IPS-15b (cell line): ENCODE measurements at regions not wholly inside any gene's neighbourhood (a gene's known extent, or its start where the extent isn't known, plus 50 kb on each side); places are given as distances from the start of the nearest gene placed in this dataset.

Source experiments
- H3K27me3 ChIP-seq: one replicate; pipeline ENCODE4 v1.6.1; 2013; ENCODE audit warnings: low read length; ENCODE audit not compliant: control insufficient read depth, insufficient read depth
- H3K36me3 ChIP-seq: one replicate; pipeline ENCODE4 v1.6.1; 2013; ENCODE audit warnings: low read length; ENCODE audit not compliant: control insufficient read depth, insufficient read depth
- H3K4me1 ChIP-seq: one replicate; pipeline ENCODE4 v1.6.1; 2013; ENCODE audit warnings: mild to moderate bottlenecking, low read length; ENCODE audit not compliant: control insufficient read depth, insufficient read depth
- H3K4me3 ChIP-seq: one replicate; pipeline ENCODE4 v1.5.1; 2013; ENCODE audit warnings: low read depth, low read length
- H3K9ac ChIP-seq: one replicate; pipeline ENCODE4 v1.6.1; 2013; ENCODE audit warnings: low read depth, mild to moderate bottlenecking, low read length
- H3K9me3 ChIP-seq: one replicate; pipeline ENCODE4 v1.6.1; 2013; ENCODE audit warnings: mild to moderate bottlenecking, low read length; ENCODE audit not compliant: control insufficient read depth, insufficient read depth

- H3K4me1 ChIP-seq: no peaks in the 10 kb centered on the region
- no peaks in the 10 kb centered on the region for H3K36me3 ChIP-seq
- H3K27me3 ChIP-seq: no peaks in the 10 kb centered on the region
- H3K4me3 ChIP-seq: no peak overlapping the region
- H3K9me3 ChIP-seq: no peaks in the 10 kb centered on the region
- H3K9ac ChIP-seq: no peak overlapping the region
Measured at GRCh38 chr5:63648376-63648775, 313.9 kb downstream of the HTR1A start.

GRCh38 chr5:63629951-63630630 lies 332.2 kb downstream of the HTR1A start:
- no peaks in the 10 kb centered on the region for H3K27me3 ChIP-seq
- H3K9me3 ChIP-seq: no peaks in the 10 kb centered on the region
- no peaks in the 10 kb centered on the region for H3K36me3 ChIP-seq
- no peak overlapping the region for H3K9ac ChIP-seq
- no peaks in the 10 kb centered on the region for H3K4me1 ChIP-seq
- no peak overlapping the region for H3K4me3 ChIP-seq

GRCh38 chr5:63613442-63613841 lies 348.8 kb downstream of the HTR1A start:
- no peaks in the 10 kb centered on the region for H3K27me3 ChIP-seq
- H3K4me3 ChIP-seq: no peak overlapping the region
- no peaks in the 10 kb centered on the region for H3K9me3 ChIP-seq
- H3K4me1 ChIP-seq: no peaks in the 10 kb centered on the region
- H3K36me3 ChIP-seq: no peaks in the 10 kb centered on the region
- no peak overlapping the region for H3K9ac ChIP-seq

- Histone ChIP-seq H3K27me3 (no peaks in the 10 kb centered on the region), H3K9me3 (no peaks in the 10 kb centered on the region), H3K4me1 (no peaks in the 10 kb centered on the region), H3K36me3 (no peaks in the 10 kb centered on the region), H3K4me3 (no peak overlapping the region), H3K9ac (no peak overlapping the region)
Measured at GRCh38 chr5:63603996-63604395, 358.2 kb downstream of the HTR1A start.

DNA sequence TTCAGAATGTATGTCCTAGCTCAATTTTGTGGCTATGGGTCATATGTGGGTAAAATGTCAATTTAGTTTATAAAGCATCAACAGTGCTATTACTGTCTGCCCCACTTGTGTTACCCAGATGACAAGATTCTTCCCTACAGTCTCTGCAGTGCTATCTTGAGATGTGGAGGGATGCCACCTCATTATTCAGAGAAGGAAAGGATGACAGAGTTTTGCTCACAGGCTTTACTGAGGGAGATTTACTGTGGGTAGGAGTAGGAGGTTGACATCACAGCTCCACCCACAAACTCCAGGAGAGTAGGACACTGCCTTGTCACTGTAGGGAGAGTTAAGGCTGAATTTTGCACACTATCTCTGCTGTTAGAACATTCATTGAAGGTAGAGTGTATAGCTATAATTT lies 359.3 kb downstream of the HTR1A start:
- no peak overlapping the region for H3K9ac ChIP-seq
- H3K9me3 ChIP-seq: no peaks in the 10 kb centered on the region
- H3K4me1 ChIP-seq: no peaks in the 10 kb centered on the region
- no peaks in the 10 kb centered on the region for H3K36me3 ChIP-seq
- no peak overlapping the region for H3K4me3 ChIP-seq
- no peaks in the 10 kb centered on the region for H3K27me3 ChIP-seq

GRCh38 chr5:63596254-63596653 lies 366.0 kb downstream of the HTR1A start:
- H3K27me3 ChIP-seq: no peaks in the 10 kb centered on the region
- no peaks in the 10 kb centered on the region for H3K9me3 ChIP-seq
- no peak overlapping the region for H3K4me3 ChIP-seq
- no peaks in the 10 kb centered on the region for H3K36me3 ChIP-seq
- no peaks in the 10 kb centered on the region for H3K4me1 ChIP-seq
- H3K9ac ChIP-seq: no peak overlapping the region

DNA sequence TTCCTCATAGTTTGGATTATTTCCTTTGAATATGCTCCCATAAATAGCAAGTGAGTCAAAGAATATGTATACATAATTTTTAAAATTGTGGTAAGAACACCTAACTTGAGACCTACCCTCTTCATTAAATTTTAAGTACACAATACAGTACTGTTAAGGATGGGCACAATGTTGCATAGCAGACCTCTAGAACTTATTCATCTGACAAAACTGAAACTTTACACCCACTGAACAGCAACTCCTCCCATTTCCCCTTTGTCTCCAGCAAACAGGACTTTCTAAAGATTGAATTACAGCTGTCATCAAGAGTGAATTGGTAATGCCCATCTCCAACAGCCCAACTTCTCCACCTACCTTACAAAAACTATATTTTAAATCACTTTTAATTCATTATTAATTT lies 388.9 kb downstream of the HTR1A start:
- no peaks in the 10 kb centered on the region for H3K9me3 ChIP-seq
- no peak overlapping the region for H3K9ac ChIP-seq
- H3K27me3 ChIP-seq: no peaks in the 10 kb centered on the region

GRCh38 chr5:63572740-63573139 lies 389.5 kb downstream of the HTR1A start:
- no peaks in the 10 kb centered on the region for H3K4me1 ChIP-seq
- no peak overlapping the region for H3K4me3 ChIP-seq
- no peak overlapping the region for H3K9ac ChIP-seq
- no peaks in the 10 kb centered on the region for H3K36me3 ChIP-seq
- no peaks in the 10 kb centered on the region for H3K9me3 ChIP-seq
- H3K27me3 ChIP-seq: no peaks in the 10 kb centered on the region

More for the DNA sequence above, 388.9 kb downstream of the HTR1A start:
- no peaks in the 10 kb centered on the region for H3K4me1 ChIP-seq
- no peaks in the 10 kb centered on the region for H3K36me3 ChIP-seq
- no peak overlapping the region for H3K4me3 ChIP-seq

DNA sequence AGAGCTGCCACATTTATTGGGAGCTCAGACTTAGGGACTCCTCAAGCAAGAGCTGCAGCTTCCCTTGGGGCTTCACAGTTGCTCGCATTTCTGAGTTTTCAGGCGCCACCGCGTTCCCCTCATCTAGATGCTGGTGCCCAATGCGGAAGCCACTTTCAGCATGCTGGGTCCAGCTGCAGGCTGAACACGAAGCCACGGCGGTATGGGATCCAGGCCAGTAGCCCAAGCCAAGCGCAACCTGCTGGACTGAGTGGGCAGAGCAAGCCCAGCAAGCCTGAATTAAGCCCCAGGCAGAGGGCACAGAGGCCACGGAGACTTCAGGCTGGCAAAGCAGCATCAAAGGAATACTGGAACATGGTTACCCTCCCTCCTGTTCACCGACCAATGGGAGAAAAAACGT lies 391.5 kb downstream of the HTR1A start:
- Histone ChIP-seq H3K4me3 (no peak overlapping the region), H3K4me1 (no peaks in the 10 kb centered on the region), H3K9me3 (no peaks in the 10 kb centered on the region), H3K27me3 (no peaks in the 10 kb centered on the region), H3K36me3 (no peaks in the 10 kb centered on the region), H3K9ac (no peak overlapping the region)

DNA sequence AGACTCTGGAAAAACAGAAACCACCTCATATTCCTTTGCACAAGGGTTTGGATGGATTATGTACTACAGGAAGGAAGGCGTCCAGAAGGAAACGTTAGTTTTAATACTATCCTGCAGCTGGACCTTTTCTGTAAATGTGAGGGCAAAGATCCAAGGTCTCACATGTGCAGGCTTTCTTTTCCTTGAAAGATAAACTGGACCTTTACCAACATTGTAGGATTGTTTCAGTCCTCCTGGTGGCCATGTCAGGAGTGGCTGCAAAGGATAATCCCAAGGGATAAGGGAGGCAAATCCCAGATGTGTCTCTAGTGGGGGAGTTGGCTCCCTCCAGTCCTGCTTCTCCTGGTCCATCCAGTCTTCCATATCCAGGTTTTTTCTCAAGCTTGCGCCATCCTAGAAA lies 397.5 kb downstream of the HTR1A start:
- no peaks in the 10 kb centered on the region for H3K36me3 ChIP-seq
- H3K4me1 ChIP-seq: no peaks in the 10 kb centered on the region
- no peak overlapping the region for H3K9ac ChIP-seq
- H3K4me3 ChIP-seq: no peak overlapping the region
- H3K27me3 ChIP-seq: no peaks in the 10 kb centered on the region
- H3K9me3 ChIP-seq: peaks cover 4% of the 10 kb centered on the region

DNA sequence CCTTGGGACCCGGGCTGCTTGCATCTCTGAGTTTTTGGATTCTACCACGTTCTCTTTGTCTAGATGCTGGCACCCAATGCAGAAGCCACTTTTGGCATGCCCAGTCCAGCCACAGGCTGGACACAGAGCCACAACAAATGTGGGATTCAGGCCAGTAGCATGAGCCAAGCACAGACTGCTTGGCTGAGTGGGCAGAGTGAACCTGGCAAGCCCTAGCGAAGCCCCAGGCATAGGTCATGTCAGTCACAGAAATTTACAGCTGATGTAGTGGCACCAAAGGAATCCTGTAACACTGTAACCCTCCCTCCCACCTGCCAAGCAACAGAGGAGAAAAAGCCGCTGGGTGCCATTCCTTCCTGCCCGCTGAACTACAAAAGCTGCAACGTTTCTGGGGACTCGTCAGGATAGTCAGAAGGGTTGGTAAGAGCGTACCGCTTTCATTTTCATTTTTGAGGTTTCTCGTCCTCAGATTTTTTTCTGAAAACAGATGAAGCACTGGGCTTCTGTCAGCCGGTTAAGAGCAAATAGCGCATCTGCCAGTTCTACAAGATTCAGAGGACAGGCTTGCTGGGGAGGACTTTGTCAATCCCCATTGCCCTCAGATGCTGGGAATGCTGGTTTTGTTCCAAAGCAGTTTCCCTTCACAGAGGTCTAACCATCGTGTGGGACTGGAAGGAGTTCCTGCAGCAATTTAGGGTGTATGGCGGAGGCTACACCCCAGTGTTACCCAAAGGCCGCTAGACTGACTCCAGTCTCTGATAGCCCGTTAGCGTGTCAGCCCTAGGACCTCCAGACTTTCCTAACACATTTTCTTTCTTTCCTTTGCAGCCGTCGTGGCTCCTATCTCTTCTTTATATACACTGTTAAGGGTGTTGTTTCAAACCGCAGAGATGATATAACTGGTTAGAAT lies 399.0 kb downstream of the HTR1A start:
- Histone ChIP-seq H3K4me1 (no peaks in the 10 kb centered on the region), H3K9me3 (peaks cover 4% of the 10 kb centered on the region), H3K4me3 (no peak overlapping the region), H3K27me3 (no peaks in the 10 kb centered on the region), H3K9ac (no peak overlapping the region), H3K36me3 (no peaks in the 10 kb centered on the region)

GRCh38 chr5:63555874-63556273 lies 406.4 kb downstream of the HTR1A start:
- no peaks in the 10 kb centered on the region for H3K4me1 ChIP-seq
- no peak overlapping the region for H3K4me3 ChIP-seq
- H3K27me3 ChIP-seq: no peaks in the 10 kb centered on the region
- no peak overlapping the region for H3K9ac ChIP-seq
- H3K9me3 ChIP-seq: no peaks in the 10 kb centered on the region
- no peaks in the 10 kb centered on the region for H3K36me3 ChIP-seq
